WTC11 (cell line): ENCODE measurements at regions not wholly inside any gene's neighbourhood (a gene's known extent, or its start where the extent isn't known, plus 50 kb on each side); places are given as distances from the start of the nearest gene placed in this dataset.

Source experiments
- ATF3 ChIP-seq: sonication (generic); formaldehyde crosslinking; conservative IDR thresholded peaks from 2 replicates; pipeline ENCODE4 v1.8.1; 2022; ENCODE audit warnings: mild to moderate bottlenecking, missing genetic modification reagents
- CDX4 ChIP-seq: fragments of 250-450 bp; sonication (Bioruptor Pico); IDR thresholded peaks from 2 replicates; pipeline ENCODE4 v1.9.0; 2021; ENCODE audit warnings: moderate library complexity, mild to moderate bottlenecking, inconsistent platforms, borderline replicate concordance
- CREB1 ChIP-seq: sonication (generic); formaldehyde crosslinking; IDR thresholded peaks from 2 replicates; pipeline ENCODE4 v1.8.0; 2023; ENCODE audit warnings: mild to moderate bottlenecking, missing genetic modification reagents
- CTCF ChIP-seq: fragments of 200-600 bp; IDR thresholded peaks from 2 replicates; pipeline ENCODE4 v1.8.0; 2022; ENCODE audit warnings: antibody characterized with exemption
- FOXP4 ChIP-seq: sonication (generic); formaldehyde crosslinking; IDR thresholded peaks from 2 replicates; pipeline ENCODE4 v1.8.0; 2022; ENCODE audit warnings: mild to moderate bottlenecking, missing genetic modification reagents
- MAX ChIP-seq: sonication (generic); formaldehyde crosslinking; IDR thresholded peaks from 2 replicates; pipeline ENCODE4 v1.8.0; 2022; ENCODE audit warnings: mild to moderate bottlenecking, missing genetic modification reagents
- NFE2L1 ChIP-seq: sonication (generic); formaldehyde crosslinking; IDR thresholded peaks from 2 replicates; pipeline ENCODE4 v1.8.1; 2023; ENCODE audit warnings: missing genetic modification reagents
- TEAD1 ChIP-seq: sonication (generic); formaldehyde crosslinking; IDR thresholded peaks from 2 replicates; pipeline ENCODE4 v1.8.0; 2022; ENCODE audit warnings: mild to moderate bottlenecking, missing genetic modification reagents
- ZNF121 ChIP-seq: sonication (generic); formaldehyde crosslinking; IDR thresholded peaks from 2 replicates; pipeline ENCODE4 v1.8.0; 2023; ENCODE audit warnings: missing genetic modification reagents

- TF ChIP-seq CTCF, result no peak
- TF ChIP-seq CREB1 (CRISPR knock-in tag), result no peak
- no peak for TF ChIP-seq TEAD1 (CRISPR knock-in tag)
- TF ChIP-seq FOXP4 (CRISPR knock-in tag), result no peak
- TF ChIP-seq ZNF121 (CRISPR knock-in tag), result no peak
- no peak for TF ChIP-seq MAX (CRISPR knock-in tag)
- no peak for TF ChIP-seq NFE2L1 (CRISPR knock-in tag)
- no peak for TF ChIP-seq CDX4 (CRISPR knock-in tag)
- TF ChIP-seq ATF3 (CRISPR knock-in tag), result no peak
These were observed 304.1 kb upstream of the HAND2 start for GRCh38 chr4:173834151-173834550.
